Esophagus mucosa (tissue), 1 donor: ENCODE measurements at regions not wholly inside any gene's neighbourhood (a gene's known extent, or its start where the extent isn't known, plus 50 kb on each side); places are given as distances from the start of the nearest gene placed in this dataset.

ENCODE experiments used
- ATAC-seq: fragments of 200-7000 bp; cut with Tn5 transposase; one replicate; pipeline ENCODE4 v1.9.1; 2020
- donor health status: DM: yes; HTN: yes; CAD: no.

GRCh38 chr3:193970773-193971206 lies 165.2 kb upstream of the HES1 start:
- ATAC-seq: no peak

GRCh38 chr3:193971261-193971751 lies 164.6 kb upstream of the HES1 start:
- peak; percentile 67 for ATAC-seq

DNA sequence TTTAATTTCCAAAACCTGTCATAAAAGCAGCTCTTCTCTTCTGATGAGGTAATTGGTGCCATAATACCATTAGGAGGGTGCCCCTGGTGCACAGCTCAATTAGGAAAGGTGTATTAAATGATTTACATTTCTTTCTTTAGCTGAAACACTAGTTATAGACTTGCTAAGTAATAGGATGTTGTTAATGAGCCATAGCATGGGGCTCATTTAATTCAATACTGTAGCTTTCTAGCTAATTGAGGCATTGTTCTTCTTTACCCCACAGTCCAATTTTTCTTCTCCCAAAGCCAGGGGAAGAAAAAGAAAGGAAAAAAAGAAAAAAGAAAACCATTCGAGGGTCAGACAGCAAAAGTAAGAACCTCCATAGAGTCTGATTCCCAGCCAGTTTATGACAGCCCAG lies 164.0 kb upstream of the HES1 start:
- ATAC-seq: no peak

- no peak for ATAC-seq
Observed at GRCh38 chr3:193972832-193973231, 163.1 kb upstream of the HES1 start.

DNA sequence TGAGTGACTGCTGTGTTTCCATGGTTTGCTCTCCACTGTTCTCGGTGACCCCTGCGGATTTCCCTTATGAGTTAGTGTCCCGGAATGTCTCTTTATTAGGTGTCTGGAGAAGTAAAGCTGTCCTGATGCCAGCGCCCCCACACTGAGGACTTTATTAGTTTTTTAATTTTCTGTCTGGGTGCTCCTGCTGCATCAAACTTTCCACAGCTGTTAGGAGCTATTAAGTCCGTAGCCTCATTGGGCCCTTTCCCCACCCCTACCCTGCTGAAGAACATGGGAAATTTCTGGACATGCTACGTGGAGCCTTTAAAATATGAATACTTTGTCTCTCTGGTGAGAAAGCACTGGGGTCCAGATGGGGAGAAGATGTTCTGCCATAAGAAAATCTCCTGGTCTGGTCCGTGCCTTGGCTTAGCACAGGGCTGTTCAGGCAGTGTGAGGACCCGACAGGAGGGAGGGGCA lies 161.7 kb upstream of the HES1 start:
- ATAC-seq: no peak

GRCh38 chr3:193974671-193975535 lies 161.0 kb upstream of the HES1 start:
- ATAC-seq: no peak

DNA sequence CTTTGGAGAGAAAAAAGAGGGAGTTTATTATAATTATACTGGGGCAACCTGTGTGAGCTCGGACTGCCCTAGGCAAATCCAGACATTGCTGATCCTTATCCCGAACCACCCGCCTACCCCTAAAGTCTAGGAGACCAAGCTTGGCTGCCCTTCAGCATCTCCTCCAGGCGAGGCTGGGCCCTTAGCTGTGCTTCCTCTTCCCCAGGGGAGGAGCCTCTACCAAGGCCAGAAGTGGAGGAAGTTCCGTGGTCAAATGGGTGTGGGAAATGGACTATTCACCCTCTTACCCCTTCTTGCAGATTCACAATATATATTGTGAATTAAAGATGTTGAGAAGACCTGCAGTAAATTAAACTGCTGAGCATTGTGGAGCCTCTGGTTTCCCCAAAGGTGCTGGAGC lies 158.3 kb upstream of the HES1 start:
- ATAC-seq: peak; percentile 12

GRCh38 chr3:193978030-193978429 lies 157.9 kb upstream of the HES1 start:
- ATAC-seq: peak; percentile 60

DNA sequence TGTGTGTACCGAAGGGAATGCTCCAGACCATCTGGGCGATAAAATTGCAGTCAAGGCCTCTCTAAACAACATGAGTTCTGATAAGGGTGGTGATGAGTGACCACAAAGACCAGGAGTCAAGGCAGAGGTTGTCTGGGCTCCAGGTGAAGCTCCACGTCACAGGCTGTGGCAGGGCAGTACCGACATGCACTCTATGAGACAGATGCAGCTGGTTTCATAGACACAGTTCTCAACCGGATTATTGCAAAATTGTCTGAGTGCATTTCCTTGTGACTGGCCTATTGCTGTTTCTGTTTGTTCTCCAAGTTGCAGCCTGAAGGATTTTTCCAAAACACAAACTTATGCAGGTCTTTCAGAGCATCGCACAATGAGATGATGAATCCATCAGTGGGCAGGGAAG lies 157.5 kb upstream of the HES1 start:
- peak; percentile 75 for ATAC-seq

GRCh38 chr3:193980326-193980725 lies 155.6 kb upstream of the HES1 start:
- ATAC-seq: no peak

GRCh38 chr3:193980905-193981304 lies 155.0 kb upstream of the HES1 start:
- ATAC-seq: no peak

DNA sequence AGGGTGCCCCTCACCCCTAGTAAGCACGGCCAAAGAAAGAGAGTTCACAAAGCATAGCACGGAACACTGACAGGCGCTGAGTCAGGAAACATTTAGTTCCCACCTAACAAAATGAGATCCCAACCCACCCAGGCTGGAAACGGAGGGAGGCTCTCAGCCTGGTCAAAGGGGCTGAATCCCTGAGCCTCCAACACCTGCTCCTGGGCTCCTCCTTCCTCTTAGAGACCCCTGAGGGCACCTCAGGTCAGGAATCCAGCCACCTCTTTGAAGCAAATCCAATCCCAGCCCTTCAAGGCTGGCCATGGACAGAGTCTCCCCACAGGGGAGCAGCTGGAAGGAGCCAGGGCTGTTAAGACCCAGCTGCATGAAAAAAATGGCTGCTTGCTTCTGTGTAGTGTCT lies 154.4 kb upstream of the HES1 start:
- no peak for ATAC-seq

DNA sequence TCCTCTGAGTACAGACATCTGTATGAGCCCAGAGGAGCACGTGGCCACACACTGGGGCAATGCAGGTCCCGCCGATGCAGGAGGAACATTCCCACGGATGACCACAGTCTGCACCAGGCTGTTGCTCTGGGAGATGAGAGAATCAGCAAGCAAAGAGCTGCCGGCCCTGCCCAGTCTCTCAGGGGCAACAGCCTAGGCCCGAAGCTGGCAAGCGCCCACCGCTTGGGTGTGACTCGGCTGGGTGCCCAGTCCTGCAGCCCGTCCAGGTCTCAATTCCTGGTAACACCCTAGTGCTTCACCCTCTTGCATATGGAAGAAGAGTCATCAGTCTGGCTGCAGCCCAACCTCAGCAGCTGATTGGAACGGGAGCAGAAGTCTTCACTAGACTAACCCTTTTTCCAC lies 153.7 kb upstream of the HES1 start:
- peak; percentile 87 for ATAC-seq

GRCh38 chr3:193983846-193984818 lies 151.8 kb upstream of the HES1 start:
- ATAC-seq: peak; percentile 40

DNA sequence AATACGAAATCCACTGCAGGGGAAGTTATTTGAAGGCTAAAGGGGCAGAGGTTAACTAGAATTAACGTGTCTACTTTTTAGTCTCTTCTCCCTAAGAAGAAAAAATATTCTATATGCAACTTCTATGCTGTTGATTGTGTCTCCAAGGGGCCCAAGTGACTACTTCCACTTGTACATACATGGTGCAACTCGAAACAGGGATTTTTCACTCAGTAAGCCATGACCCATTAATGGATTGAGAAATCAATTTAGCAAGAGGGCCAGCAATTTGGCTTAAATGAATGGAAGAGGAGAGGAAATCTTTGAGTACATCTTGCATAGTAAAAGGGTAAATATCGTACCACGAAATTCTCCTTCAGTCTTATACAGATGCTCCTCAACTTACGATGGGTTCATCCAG lies 151.1 kb upstream of the HES1 start:
- no peak for ATAC-seq

DNA sequence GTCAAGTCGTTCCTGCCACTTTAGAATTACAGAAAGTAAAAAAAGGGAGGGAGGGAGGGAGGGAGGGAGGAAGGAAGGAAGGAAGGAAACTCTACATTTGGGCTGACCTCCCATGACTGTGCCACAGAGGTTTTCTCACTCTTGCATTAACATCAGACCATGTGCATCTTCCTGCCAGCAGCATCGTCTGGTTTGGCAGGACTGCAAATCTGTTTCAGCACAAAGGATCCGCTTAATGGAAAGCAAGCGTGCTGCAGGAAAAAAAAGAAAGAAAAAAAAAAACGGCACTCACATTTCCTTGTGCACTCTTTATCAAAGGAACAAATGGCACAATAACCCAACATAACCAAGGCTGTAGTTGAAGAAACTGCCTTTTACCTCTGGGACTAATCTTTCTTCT lies 148.8 kb upstream of the HES1 start:
- ATAC-seq: no peak

- ATAC-seq: no peak
Observed at GRCh38 chr3:193989186-193989585, 146.8 kb upstream of the HES1 start.

DNA sequence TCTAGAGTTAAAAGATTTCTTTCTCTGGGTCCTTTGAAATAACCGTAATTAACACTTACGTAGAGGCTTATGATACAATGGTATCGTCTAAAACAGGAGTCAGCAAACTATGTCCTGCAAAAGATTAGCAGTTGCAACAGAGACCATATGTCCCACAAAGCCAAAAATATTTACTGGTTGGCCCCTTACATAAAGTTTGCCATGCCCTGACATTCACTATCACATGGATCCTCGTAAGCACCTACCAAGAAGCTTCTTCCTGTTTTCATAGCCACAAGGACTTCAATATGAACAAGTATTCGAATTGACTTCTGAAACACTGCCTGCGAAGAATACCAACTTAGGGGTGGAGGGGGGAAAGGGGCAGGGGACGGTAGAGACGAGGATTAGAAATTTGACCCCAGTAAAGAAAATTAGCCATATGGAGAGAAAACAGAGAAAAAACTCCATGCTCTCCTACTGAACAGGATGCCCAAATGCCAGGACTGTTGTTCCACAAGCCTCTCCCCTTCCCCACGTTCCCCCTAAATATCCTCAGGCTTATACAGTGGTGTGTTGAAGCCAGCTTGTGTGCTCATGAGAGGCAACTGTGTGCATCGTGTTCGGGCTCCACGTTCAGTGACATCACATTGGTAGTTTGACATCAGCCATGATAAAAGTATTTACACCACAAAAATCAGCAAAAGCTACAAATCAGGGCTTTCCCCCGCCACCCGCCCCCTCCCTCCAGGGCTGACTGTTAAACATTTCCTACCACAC lies 144.1 kb upstream of the HES1 start:
- ATAC-seq: no peak

GRCh38 chr3:193992425-193993037 lies 143.4 kb upstream of the HES1 start:
- ATAC-seq: peak; percentile 47

DNA sequence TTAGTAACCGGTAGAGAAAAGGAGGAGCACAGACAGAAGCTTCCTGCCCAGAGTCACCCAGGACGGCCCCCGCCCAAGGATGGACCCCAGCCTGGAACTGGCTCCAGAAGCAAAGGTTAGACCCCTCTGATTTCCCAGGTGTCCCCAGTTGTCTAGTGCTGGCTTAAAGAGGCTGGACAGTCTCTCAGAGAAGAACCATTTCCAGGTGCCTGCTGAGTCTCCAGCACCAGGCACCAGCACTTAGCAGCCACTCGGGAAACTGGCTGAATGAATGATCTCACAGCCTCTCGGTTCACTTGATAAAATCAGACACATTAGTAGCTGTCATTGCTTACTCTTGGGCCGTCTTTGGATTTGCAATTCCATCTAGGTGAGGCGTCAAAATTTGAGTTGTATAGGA lies 139.7 kb upstream of the HES1 start:
- no peak for ATAC-seq

DNA sequence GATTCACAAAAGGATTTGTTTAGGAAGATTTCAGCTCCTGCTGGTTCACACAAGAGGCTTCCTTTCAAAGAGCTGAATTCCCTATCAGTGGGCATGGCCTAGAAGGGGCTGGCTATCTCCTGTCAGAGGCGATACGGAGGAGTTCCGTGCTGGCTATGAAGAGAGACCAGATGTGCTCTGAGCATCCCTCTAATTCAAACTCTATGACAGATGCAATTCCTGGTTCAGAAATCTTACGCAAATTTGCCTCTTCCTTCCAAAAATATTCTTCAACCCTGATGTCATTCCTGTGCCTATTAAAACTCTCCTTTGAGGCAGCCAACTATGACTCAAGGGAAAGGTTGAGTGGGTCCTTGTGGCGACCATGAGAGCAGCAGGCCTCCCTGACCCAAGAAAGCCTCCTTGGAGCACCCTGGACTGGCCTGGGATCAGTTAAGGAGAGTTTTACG lies 139.3 kb upstream of the HES1 start:
- ATAC-seq: no peak
